SH-SY5Y (cell line): ENCODE measurements at regions not wholly inside any gene's neighbourhood (a gene's known extent, or its start where the extent isn't known, plus 50 kb on each side); places are given as distances from the start of the nearest gene placed in this dataset.

Source experiments
- GATA2 ChIP-seq: IDR thresholded peaks from 2 replicates; pipeline ENCODE4 v1.6.1; 2011; ENCODE audit warnings: mild to moderate bottlenecking, low read depth, low read length
- GATA3 ChIP-seq: IDR thresholded peaks from 2 replicates; pipeline ENCODE4 v1.6.1; 2011; ENCODE audit warnings: low read depth, mild to moderate bottlenecking, low read length, moderate library complexity

DNA sequence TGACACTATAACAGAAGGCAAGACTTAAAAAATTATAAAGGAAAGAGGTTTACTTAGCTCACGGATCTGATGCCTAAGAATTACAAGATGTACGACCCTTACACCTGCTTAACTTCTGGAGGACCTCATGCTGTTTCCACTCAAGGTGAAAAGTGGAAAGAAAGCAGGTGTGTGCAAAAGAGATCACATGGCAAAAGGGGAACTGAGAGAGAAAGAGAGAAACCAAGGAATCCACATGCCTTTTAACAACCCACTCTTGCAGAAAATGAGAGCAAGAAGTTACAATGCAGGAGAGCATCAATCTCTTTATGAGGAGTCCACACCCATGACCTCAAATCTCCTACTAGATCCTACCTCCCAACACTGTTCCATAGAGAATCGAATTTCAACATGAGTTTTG, 2382.2 kb downstream of the TP53TG3F start:
- TF ChIP-seq GATA2 (no peak), GATA3 (no peak)
